Panc1 (cell line): ENCODE measurements at regions not wholly inside any gene's neighbourhood (a gene's known extent, or its start where the extent isn't known, plus 50 kb on each side); places are given as distances from the start of the nearest gene placed in this dataset.

Experiments used
- POLR2AphosphoS5 ChIP-seq: IDR thresholded peaks from 2 replicates; pipeline ENCODE4 v1.6.1; 2012; ENCODE audit warnings: mild to moderate bottlenecking, low read depth, low read length, moderate library complexity
- SIN3A ChIP-seq: IDR thresholded peaks from 2 replicates; pipeline ENCODE4 v1.6.1; 2012; ENCODE audit warnings: low read depth, mild to moderate bottlenecking, low read length, moderate library complexity, borderline replicate concordance; ENCODE audit not compliant: insufficient read depth
- TCF7L2 ChIP-seq: IDR thresholded peaks from 2 replicates; pipeline ENCODE4 v1.6.1; 2011; ENCODE audit warnings: mild to moderate bottlenecking, low read depth, low read length, inconsistent platforms
- TF ChIP-seq, protein P1 (sequence below): fragments of 450-650 bp; IDR thresholded peaks from 2 replicates; pipeline ENCODE4 v1.5.1; 2017; ENCODE audit warnings: mild to moderate bottlenecking

DNA sequence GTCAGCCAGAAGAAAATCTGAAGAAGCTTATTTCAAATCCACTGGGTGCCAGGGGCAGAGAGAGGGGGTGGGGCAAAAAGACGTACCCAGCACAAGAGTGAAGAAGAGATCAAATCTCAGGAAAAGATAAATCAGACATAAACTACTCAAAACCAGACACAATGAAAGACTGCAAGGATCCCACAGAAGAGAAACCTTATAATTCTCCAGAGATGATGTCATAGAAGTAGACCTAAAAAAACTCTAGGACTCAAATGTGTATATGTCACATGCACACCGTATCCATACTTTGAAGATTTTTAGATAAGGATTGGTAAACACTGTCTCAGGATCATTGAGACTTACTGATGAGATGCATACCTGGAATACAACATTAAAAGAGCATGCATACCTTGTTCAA lies 98.5 kb upstream of the PIK3CG start:
- TF ChIP-seq SIN3A (no peak), POLR2AphosphoS5 (no peak), TCF7L2 (no peak)
- TF ChIP-seq, protein P1, sequence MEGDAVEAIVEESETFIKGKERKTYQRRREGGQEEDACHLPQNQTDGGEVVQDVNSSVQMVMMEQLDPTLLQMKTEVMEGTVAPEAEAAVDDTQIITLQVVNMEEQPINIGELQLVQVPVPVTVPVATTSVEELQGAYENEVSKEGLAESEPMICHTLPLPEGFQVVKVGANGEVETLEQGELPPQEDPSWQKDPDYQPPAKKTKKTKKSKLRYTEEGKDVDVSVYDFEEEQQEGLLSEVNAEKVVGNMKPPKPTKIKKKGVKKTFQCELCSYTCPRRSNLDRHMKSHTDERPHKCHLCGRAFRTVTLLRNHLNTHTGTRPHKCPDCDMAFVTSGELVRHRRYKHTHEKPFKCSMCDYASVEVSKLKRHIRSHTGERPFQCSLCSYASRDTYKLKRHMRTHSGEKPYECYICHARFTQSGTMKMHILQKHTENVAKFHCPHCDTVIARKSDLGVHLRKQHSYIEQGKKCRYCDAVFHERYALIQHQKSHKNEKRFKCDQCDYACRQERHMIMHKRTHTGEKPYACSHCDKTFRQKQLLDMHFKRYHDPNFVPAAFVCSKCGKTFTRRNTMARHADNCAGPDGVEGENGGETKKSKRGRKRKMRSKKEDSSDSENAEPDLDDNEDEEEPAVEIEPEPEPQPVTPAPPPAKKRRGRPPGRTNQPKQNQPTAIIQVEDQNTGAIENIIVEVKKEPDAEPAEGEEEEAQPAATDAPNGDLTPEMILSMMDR: no peak
